OCI-LY7 (cell line): ENCODE measurements at regions not wholly inside any gene's neighbourhood (a gene's known extent, or its start where the extent isn't known, plus 50 kb on each side); places are given as distances from the start of the nearest gene placed in this dataset.
"Not testable (repeated sequence)": the region's sequence is repeated elsewhere in the genome, so short reads cannot be mapped to it uniquely, and the experiment has no call there.

Source experiments
- EZH2phosphoT487 ChIP-seq: fragments of 200-600 bp; sonication (generic); IDR thresholded peaks from 2 replicates; pipeline ENCODE4 v1.6.1; 2018; ENCODE audit warnings: low read depth, borderline replicate concordance, mild to moderate bottlenecking, mixed run types, antibody characterized with exemption, low read length, moderate library complexity, mixed read lengths
- TF ChIP-seq, protein P1 (sequence below): fragments of 200-600 bp; sonication (generic); conservative IDR thresholded peaks from 2 replicates; pipeline ENCODE4 v1.5.1; 2014; ENCODE audit warnings: mild to moderate bottlenecking, antibody characterized with exemption, low read length, moderate library complexity, mixed read lengths

DNA sequence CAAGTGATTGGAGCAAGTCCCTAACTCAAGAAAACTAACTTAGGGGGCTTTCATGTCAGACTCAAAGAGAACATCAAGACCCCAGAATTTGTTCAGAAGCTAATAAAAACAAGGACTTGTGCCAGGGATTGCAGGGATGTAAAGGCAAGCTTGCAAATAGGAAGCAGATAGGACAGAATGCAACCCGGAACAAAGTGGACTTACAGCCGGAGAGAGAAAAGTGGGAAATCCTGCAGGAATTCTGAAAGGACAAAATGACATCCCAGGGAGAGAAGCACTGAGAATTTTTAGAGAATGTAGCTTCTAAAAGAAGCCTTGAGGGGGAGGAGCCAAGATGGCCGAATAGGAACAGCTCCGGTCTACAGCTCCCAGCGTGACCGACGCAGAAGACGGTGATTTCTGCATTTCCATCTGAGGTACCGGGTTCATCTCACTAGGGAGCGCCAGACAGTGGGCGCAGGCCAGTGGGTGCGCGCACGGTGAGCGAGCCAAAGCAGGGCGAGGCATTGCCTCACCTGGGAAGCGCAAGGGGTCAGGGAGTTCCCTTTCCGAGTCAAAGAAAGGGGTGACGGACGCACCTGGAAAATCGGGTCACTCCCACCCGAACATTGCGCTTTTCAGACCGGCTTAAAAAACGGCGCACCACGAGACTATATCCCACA is 195.6 kb upstream of the G2E3 start:
- TF ChIP-seq, protein P1, sequence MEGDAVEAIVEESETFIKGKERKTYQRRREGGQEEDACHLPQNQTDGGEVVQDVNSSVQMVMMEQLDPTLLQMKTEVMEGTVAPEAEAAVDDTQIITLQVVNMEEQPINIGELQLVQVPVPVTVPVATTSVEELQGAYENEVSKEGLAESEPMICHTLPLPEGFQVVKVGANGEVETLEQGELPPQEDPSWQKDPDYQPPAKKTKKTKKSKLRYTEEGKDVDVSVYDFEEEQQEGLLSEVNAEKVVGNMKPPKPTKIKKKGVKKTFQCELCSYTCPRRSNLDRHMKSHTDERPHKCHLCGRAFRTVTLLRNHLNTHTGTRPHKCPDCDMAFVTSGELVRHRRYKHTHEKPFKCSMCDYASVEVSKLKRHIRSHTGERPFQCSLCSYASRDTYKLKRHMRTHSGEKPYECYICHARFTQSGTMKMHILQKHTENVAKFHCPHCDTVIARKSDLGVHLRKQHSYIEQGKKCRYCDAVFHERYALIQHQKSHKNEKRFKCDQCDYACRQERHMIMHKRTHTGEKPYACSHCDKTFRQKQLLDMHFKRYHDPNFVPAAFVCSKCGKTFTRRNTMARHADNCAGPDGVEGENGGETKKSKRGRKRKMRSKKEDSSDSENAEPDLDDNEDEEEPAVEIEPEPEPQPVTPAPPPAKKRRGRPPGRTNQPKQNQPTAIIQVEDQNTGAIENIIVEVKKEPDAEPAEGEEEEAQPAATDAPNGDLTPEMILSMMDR: not testable (repeated sequence)
- not testable (repeated sequence) for TF ChIP-seq EZH2phosphoT487
